Neural progenitor cell (in vitro differentiated cells): ENCODE measurements at regions not wholly inside any gene's neighbourhood (a gene's known extent, or its start where the extent isn't known, plus 50 kb on each side); places are given as distances from the start of the nearest gene placed in this dataset.

Experiments
- CTCF ChIP-seq: fragments of 200-600 bp; sonication (generic); IDR thresholded peaks from 2 replicates; pipeline ENCODE4 v1.5.1; 2017; ENCODE audit warnings: antibody characterized with exemption, mild to moderate bottlenecking
- EZH2phosphoT487 ChIP-seq: fragments of 200-600 bp; sonication (generic); IDR thresholded peaks from 2 replicates; pipeline ENCODE4 v1.6.1; 2017; ENCODE audit warnings: antibody characterized with exemption

GRCh38 chr1:233513431-233513830 lies 100.5 kb upstream of the KCNK1 start:
- TF ChIP-seq CTCF, result no peak
- TF ChIP-seq EZH2phosphoT487, result no peak
